ENCODE measurements at regions not wholly inside any gene's neighbourhood (a gene's known extent, or its start where the extent isn't known, plus 50 kb on each side); places are given as distances from the start of the nearest gene placed in this dataset.

DNA sequence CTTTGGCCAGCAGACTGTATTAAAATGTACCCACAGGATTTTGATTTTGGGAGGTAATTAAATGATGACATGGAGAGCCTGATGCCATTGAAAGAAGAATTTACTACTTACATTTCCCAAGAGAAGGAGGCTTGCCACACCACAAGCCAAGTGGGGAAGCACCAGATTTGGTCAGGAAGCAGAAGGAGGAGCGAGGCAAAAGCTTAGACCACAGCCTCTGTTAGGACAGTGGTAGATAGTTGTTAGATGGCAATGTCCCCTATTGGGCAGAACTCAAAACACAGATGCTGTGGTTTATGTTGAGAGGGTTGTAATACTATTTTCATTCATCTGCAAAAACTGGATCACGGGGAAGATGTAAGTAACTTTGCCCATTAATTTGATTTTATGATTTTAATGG lies 709.4 kb downstream of the VRK1 start:
- intact Hi-C loops (cut with DNase I) = no loop called here
- H3K27me3 ChIP-seq = no peaks in the 10 kb centered on the region

GRCh38 chr14:97513891-97514290 lies 716.7 kb downstream of the VRK1 start:
- H3K4me3 ChIP-seq = no peak overlapping the region
- H3K27me3 ChIP-seq = no peaks in the 10 kb centered on the region
- TF ChIP-seq, protein P1, sequence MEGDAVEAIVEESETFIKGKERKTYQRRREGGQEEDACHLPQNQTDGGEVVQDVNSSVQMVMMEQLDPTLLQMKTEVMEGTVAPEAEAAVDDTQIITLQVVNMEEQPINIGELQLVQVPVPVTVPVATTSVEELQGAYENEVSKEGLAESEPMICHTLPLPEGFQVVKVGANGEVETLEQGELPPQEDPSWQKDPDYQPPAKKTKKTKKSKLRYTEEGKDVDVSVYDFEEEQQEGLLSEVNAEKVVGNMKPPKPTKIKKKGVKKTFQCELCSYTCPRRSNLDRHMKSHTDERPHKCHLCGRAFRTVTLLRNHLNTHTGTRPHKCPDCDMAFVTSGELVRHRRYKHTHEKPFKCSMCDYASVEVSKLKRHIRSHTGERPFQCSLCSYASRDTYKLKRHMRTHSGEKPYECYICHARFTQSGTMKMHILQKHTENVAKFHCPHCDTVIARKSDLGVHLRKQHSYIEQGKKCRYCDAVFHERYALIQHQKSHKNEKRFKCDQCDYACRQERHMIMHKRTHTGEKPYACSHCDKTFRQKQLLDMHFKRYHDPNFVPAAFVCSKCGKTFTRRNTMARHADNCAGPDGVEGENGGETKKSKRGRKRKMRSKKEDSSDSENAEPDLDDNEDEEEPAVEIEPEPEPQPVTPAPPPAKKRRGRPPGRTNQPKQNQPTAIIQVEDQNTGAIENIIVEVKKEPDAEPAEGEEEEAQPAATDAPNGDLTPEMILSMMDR (IDR thresholded peaks at IDR 0.05) = no peak
- intact Hi-C loops (cut with DNase I) = no loop called here
- no peaks in the 10 kb centered on the region for H3K9me3 ChIP-seq
- no peaks in the 10 kb centered on the region for H3K4me1 ChIP-seq
- H3K9ac ChIP-seq (ENCODE audit: low read depth in 2 of 2, low read length in 2 of 2) = no peak overlapping the region
- no peak overlapping the region for H3K27ac ChIP-seq
- no peaks in the 10 kb centered on the region for H3K36me3 ChIP-seq
- no peak for DNase-seq

More for the DNA sequence above, 709.4 kb downstream of the VRK1 start:
- Histone ChIP-seq H3K9ac (ENCODE audit: low read depth in 2 of 2, low read length in 2 of 2) (no peak overlapping the region), H3K36me3 (no peaks in the 10 kb centered on the region), H3K4me3 (no peak overlapping the region), H3K4me1 (no peaks in the 10 kb centered on the region), H3K27ac (no peak overlapping the region), H3K9me3 (no peaks in the 10 kb centered on the region)
- no peak for DNase-seq
- TF ChIP-seq, protein P1 (IDR thresholded peaks at IDR 0.05) = no peak

DNA sequence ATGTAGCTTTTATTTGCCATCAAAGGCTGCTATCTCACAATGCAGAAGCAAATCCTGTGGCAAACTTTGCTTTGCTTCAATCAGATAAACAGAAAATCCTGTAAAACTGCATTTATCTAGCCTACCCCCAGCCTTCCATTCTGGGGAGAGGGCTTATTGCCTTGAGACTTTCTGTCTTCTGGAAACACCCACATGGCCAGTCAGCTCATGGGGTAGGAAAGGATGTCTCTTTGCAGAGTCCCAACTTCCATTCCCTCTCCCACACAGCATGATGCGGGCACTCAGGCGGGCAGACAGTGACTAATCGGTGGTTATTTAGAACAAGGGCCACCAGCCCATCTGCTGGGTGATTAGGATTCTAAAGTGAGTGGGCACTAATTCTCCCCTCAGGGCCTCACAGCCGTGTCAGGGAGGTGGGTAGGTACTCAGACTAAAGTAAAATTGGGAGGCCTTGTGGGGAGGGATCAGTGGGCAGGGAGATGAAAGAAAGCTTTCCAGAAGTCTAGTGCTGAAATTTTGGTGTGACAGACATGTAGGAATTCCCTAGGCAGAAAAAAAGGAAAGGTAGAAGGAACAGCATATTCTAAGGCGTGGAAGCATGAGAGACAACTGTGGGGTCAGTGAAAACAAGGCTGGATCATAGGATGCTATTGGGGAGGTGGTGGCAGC lies 720.5 kb downstream of the VRK1 start:
- Histone ChIP-seq H3K4me1 (no peaks in the 10 kb centered on the region), H3K9ac (ENCODE audit: low read depth in 2 of 2, low read length in 2 of 2) (no peak overlapping the region), H3K36me3 (no peaks in the 10 kb centered on the region), H3K9me3 (no peaks in the 10 kb centered on the region), H3K27me3 (no peaks in the 10 kb centered on the region), H3K4me3 (no peak overlapping the region), H3K27ac (no peak overlapping the region)
- TF ChIP-seq, protein P1 (IDR thresholded peaks at IDR 0.05) = no peak
- DNase-seq = no peak
- intact Hi-C loops (cut with DNase I) = no loop called here

GRCh38 chr14:97523936-97524335 lies 726.8 kb downstream of the VRK1 start:
- H3K27me3 ChIP-seq = no peaks in the 10 kb centered on the region
- TF ChIP-seq, protein P1 (IDR thresholded peaks at IDR 0.05) = no peak
- no peak for DNase-seq
- intact Hi-C loops (cut with DNase I) = no loop called here
- H3K9me3 ChIP-seq = no peaks in the 10 kb centered on the region
- no peak overlapping the region for H3K9ac ChIP-seq (ENCODE audit: low read depth in 2 of 2, low read length in 2 of 2)
- H3K36me3 ChIP-seq = no peaks in the 10 kb centered on the region
- H3K27ac ChIP-seq = no peak overlapping the region
- no peak overlapping the region for H3K4me3 ChIP-seq
- no peaks in the 10 kb centered on the region for H3K4me1 ChIP-seq

- Histone ChIP-seq H3K4me1 (no peaks in the 10 kb centered on the region), H3K4me3 (no peak overlapping the region), H3K27me3 (no peaks in the 10 kb centered on the region), H3K27ac (no peak overlapping the region), H3K9ac (ENCODE audit: low read depth in 2 of 2, low read length in 2 of 2) (no peak overlapping the region), H3K36me3 (no peaks in the 10 kb centered on the region), H3K9me3 (no peaks in the 10 kb centered on the region)
- TF ChIP-seq, protein P1 (IDR thresholded peaks at IDR 0.05) = no peak
- intact Hi-C loops (cut with DNase I) = no loop called here
- no peak for DNase-seq
These were observed 727.6 kb downstream of the VRK1 start for GRCh38 chr14:97524589-97525319.

All from colonic mucosa (tissue), 4 donors.